Loucy (cell line): ENCODE measurements at regions not wholly inside any gene's neighbourhood (a gene's known extent, or its start where the extent isn't known, plus 50 kb on each side); places are given as distances from the start of the nearest gene placed in this dataset.

Experiments used
- H2AFZ ChIP-seq: fragments of 200-600 bp; sonication (generic); 2 replicates; pipeline ENCODE4 v1.6.0; 2016; ENCODE audit warnings: antibody characterized with exemption, mild to moderate bottlenecking, low read length, moderate library complexity
- H3F3A ChIP-seq: fragments of 200-600 bp; 2 replicates; pipeline ENCODE4 v1.6.0; 2016; ENCODE audit warnings: antibody characterized with exemption, low read depth, mild to moderate bottlenecking
- H3K27me3 ChIP-seq: fragments of 200-600 bp; sonication (generic); 2 replicates; pipeline ENCODE4 v1.6.1; 2014; ENCODE audit warnings: low read length, mild to moderate bottlenecking; ENCODE audit not compliant: insufficient read depth, poor library complexity, severe bottlenecking
- H3K36me3 ChIP-seq: fragments of 200-600 bp; sonication (generic); 2 replicates; pipeline ENCODE4 v1.6.1; 2016; ENCODE audit warnings: low read length; ENCODE audit not compliant: insufficient read depth
- H3K4me1 ChIP-seq: fragments of 200-600 bp; sonication (generic); 2 replicates; pipeline ENCODE4 v1.5.1; 2014; ENCODE audit warnings: low read length, mild to moderate bottlenecking; ENCODE audit not compliant: insufficient read depth, poor library complexity, severe bottlenecking
- H3K4me2 ChIP-seq: fragments of 200-600 bp; sonication (generic); 2 replicates; pipeline ENCODE4 v1.6.0; 2014; ENCODE audit warnings: antibody characterized with exemption, low read length, low read depth, mild to moderate bottlenecking; ENCODE audit not compliant: poor library complexity, severe bottlenecking
- H3K4me3 ChIP-seq: fragments of 200-600 bp; sonication (generic); 2 replicates; pipeline ENCODE4 v1.5.1; 2014; ENCODE audit warnings: low read length, mild to moderate bottlenecking, mixed read lengths; ENCODE audit not compliant: poor library complexity, severe bottlenecking
- H3K79me2 ChIP-seq: fragments of 200-600 bp; sonication (generic); 2 replicates; pipeline ENCODE4 v1.6.1; 2014; ENCODE audit warnings: low read length; ENCODE audit not compliant: insufficient read depth
- H3K9ac ChIP-seq: fragments of 200-600 bp; sonication (generic); 2 replicates; pipeline ENCODE4 v1.6.0; 2014; ENCODE audit warnings: mild to moderate bottlenecking, low read depth, low read length, moderate library complexity; ENCODE audit not compliant: poor library complexity, severe bottlenecking
- H3K9me2 ChIP-seq: fragments of 200-600 bp; sonication (generic); replicated peaks from 2 replicates; pipeline ENCODE4 v1.6.1; 2016; ENCODE audit warnings: low read depth, low read length, mixed read lengths
- H3K9me3 ChIP-seq: fragments of 200-600 bp; sonication (generic); 2 replicates; pipeline ENCODE4 v1.6.1; 2014; ENCODE audit warnings: mild to moderate bottlenecking, antibody characterized with exemption, low read length, low read depth; ENCODE audit not compliant: insufficient read depth
- H4K20me1 ChIP-seq: fragments of 200-600 bp; sonication (generic); 2 replicates; pipeline ENCODE4 v1.6.0; 2014; ENCODE audit warnings: antibody characterized with exemption, low read length, mild to moderate bottlenecking; ENCODE audit not compliant: insufficient read depth, poor library complexity, severe bottlenecking
- CTCF ChIP-seq: fragments of 200-600 bp; sonication (generic); conservative IDR thresholded peaks from 2 replicates; pipeline ENCODE4 v1.5.1; 2014; ENCODE audit warnings: mild to moderate bottlenecking, antibody characterized with exemption, low read length
- EZH2phosphoT487 ChIP-seq: fragments of 200-600 bp; IDR thresholded peaks from 2 replicates; pipeline ENCODE4 v1.6.1; 2018; ENCODE audit warnings: antibody characterized with exemption, mild to moderate bottlenecking, moderate library complexity, borderline replicate concordance

- Histone ChIP-seq H3K9ac (no peak overlapping the region), H4K20me1 (no peaks in the 10 kb centered on the region), H3K4me3 (no peak overlapping the region), H2AFZ (no peak overlapping the region), H3K79me2 (no peaks in the 10 kb centered on the region), H3F3A (no peaks in the 10 kb centered on the region), H3K27me3 (no peaks in the 10 kb centered on the region), H3K36me3 (no peaks in the 10 kb centered on the region), H3K9me3 (no peaks in the 10 kb centered on the region), H3K4me2 (no peak overlapping the region), H3K4me1 (no peaks in the 10 kb centered on the region), H3K9me2 (no peaks in the 10 kb centered on the region)
- TF ChIP-seq EZH2phosphoT487, result no peak
- TF ChIP-seq CTCF, result no peak
Measured at GRCh38 chr4:126779436-126780166, 853.2 kb upstream of the INTU start.

GRCh38 chr4:126783191-126783590 lies 849.6 kb upstream of the INTU start:
- Histone ChIP-seq H3K9ac (no peak overlapping the region), H3K4me3 (no peak overlapping the region), H3K79me2 (no peaks in the 10 kb centered on the region), H4K20me1 (no peaks in the 10 kb centered on the region), H3K9me3 (no peaks in the 10 kb centered on the region), H3K4me1 (no peaks in the 10 kb centered on the region), H3K36me3 (no peaks in the 10 kb centered on the region), H3K4me2 (no peak overlapping the region), H3K9me2 (no peaks in the 10 kb centered on the region), H3K27me3 (no peaks in the 10 kb centered on the region), H3F3A (no peaks in the 10 kb centered on the region), H2AFZ (no peak overlapping the region)
- TF ChIP-seq CTCF (no peak), EZH2phosphoT487 (no peak)

GRCh38 chr4:126784966-126785580 lies 847.7 kb upstream of the INTU start:
- Histone ChIP-seq H3K36me3 (no peaks in the 10 kb centered on the region), H3K4me2 (no peak overlapping the region)
- TF ChIP-seq CTCF (no peak), EZH2phosphoT487 (no peak)

More at GRCh38 chr4:126784966-126785580, 847.7 kb upstream of the INTU start:
- Histone ChIP-seq H2AFZ (no peak overlapping the region), H3K4me3 (no peak overlapping the region), H3K79me2 (no peaks in the 10 kb centered on the region), H3K27me3 (no peaks in the 10 kb centered on the region), H3F3A (no peaks in the 10 kb centered on the region), H3K4me1 (no peaks in the 10 kb centered on the region), H3K9ac (no peak overlapping the region), H3K9me2 (no peaks in the 10 kb centered on the region), H3K9me3 (no peaks in the 10 kb centered on the region), H4K20me1 (no peaks in the 10 kb centered on the region)
